Gastrocnemius medialis (tissue), 4 donors: ENCODE measurements at regions not wholly inside any gene's neighbourhood (a gene's known extent, or its start where the extent isn't known, plus 50 kb on each side); places are given as distances from the start of the nearest gene placed in this dataset.
"Not testable (repeated sequence)": the region's sequence is repeated elsewhere in the genome, so short reads cannot be mapped to it uniquely, and the experiment has no call there.

ENCODE experiments used
- ATAC-seq, 2 donors: fragments of 150-250 bp; one replicate each; pipeline ENCODE4 v1.9.1; 2016
- DNase-seq, 2 donors: peaks; one replicate each; pipeline ENCODE4 v3.0.0-alpha.2; 2019
- H3K27ac ChIP-seq, 4 donors: fragments of 200-600 bp; sonication (generic); 1 replicate in 1 of 4; 2 replicates in 3 of 4; pipeline ENCODE4 v1.5.1; 2016 to 2018; ENCODE audit warnings: mild to moderate bottlenecking in 2 of 4, moderate library complexity in 1 of 4
- H3K27me3 ChIP-seq, 3 donors: fragments of 200-600 bp; sonication (generic) in 2 of 3; 1 replicate in 1 of 3; 2 replicates in 2 of 3; pipeline versions ENCODE4 v1.5.1 to v1.6.0; 2016 to 2019; ENCODE audit warnings: mild to moderate bottlenecking in 1 of 3, moderate library complexity in 1 of 3
- H3K36me3 ChIP-seq, 2 donors: fragments of 200-600 bp; sonication (generic) in 1 of 2; one replicate each; pipeline ENCODE4 v1.5.1; 2017 to 2018
- H3K4me1 ChIP-seq, 2 donors: fragments of 200-600 bp; sonication (generic) in 1 of 2; one replicate each; pipeline ENCODE4 v1.5.1; 2016 to 2017; ENCODE audit warnings: mild to moderate bottlenecking in 2 of 2
- H3K4me3 ChIP-seq, 4 donors: fragments of 200-600 bp; sonication (generic) in 3 of 4; 1 replicate in 1 of 4; 2 replicates in 3 of 4; pipeline ENCODE4 v1.5.1; 2016 to 2019; ENCODE audit warnings: mild to moderate bottlenecking in 2 of 4
- H3K9me3 ChIP-seq, 3 donors: fragments of 200-600 bp; sonication (generic) in 2 of 3; 1 replicate in 1 of 3; 2 replicates in 2 of 3; pipeline ENCODE4 v1.5.1; 2016 to 2019
- POLR2A ChIP-seq, 2 donors: fragments of 450-650 bp; IDR thresholded peaks; one replicate each; pipeline ENCODE4 v1.6.1; 2017; ENCODE audit warnings: antibody characterized with exemption in 2 of 2, mild to moderate bottlenecking in 2 of 2, moderate library complexity in 2 of 2
- in situ Hi-C, 4 donors: fragments of 200-750 bp; cut with MboI; loops; one replicate each; pipeline versions ENCODE4 v1.15.0 to v1.8.0; 2017; ENCODE audit warnings: low sequenced_read_pairs in 4 of 4
- intact Hi-C: fragments of 100-400 bp; cut with DNase I; formaldehyde crosslinking; loops from one replicate; pipeline ENCODE4 v1.15.1; 2023; ENCODE audit warnings: low total_unique reads
- TF ChIP-seq, protein P1 (sequence below), 5 experiments: fragments of 450-650 bp in 3 of 5; fragments of 200-600 bp in 2 of 5; sonication (generic) in 2 of 5; IDR thresholded peaks in 4 of 5; conservative IDR thresholded peaks in 1 of 5; 1 replicate in 4 of 5; 2 replicates in 1 of 5; pipeline ENCODE4 v1.5.1; 2016 to 2019; ENCODE audit warnings: antibody characterized with exemption in 5 of 5, mild to moderate bottlenecking in 3 of 5, moderate library complexity in 3 of 5

DNA sequence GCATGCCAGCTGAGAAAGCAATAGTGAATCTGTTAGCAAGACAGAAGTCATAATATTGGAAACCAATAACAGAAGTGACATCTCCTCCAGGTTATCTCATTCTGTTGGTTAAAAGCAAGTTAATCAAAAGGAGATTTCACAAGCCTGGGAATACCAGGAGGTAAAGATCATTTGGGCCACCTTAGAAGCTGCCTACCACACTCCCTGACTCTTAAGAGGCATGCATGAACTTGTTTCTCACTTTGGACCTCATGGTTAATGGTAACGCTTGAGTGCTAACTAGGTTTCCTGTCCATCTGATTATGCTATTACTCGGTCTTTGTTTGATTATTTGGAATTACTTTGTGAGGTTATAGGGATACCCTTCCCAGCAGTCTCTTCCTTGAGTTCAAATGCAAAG lies 650.8 kb upstream of the SGO1 start:
- Histone ChIP-seq H3K4me3 (no peak overlapping the region), H3K4me1 (no peaks in the 10 kb centered on the region), H3K27ac (no peak overlapping the region), H3K27me3 (no peaks in the 10 kb centered on the region), H3K9me3 (no peaks in the 10 kb centered on the region), H3K36me3 (no peaks in the 10 kb centered on the region)
- TF ChIP-seq, protein P1, sequence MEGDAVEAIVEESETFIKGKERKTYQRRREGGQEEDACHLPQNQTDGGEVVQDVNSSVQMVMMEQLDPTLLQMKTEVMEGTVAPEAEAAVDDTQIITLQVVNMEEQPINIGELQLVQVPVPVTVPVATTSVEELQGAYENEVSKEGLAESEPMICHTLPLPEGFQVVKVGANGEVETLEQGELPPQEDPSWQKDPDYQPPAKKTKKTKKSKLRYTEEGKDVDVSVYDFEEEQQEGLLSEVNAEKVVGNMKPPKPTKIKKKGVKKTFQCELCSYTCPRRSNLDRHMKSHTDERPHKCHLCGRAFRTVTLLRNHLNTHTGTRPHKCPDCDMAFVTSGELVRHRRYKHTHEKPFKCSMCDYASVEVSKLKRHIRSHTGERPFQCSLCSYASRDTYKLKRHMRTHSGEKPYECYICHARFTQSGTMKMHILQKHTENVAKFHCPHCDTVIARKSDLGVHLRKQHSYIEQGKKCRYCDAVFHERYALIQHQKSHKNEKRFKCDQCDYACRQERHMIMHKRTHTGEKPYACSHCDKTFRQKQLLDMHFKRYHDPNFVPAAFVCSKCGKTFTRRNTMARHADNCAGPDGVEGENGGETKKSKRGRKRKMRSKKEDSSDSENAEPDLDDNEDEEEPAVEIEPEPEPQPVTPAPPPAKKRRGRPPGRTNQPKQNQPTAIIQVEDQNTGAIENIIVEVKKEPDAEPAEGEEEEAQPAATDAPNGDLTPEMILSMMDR (IDR thresholded peaks at IDR 0.05 in 4 of 5, conservative IDR thresholded peaks at IDR 0.05 in 1 of 5), result no peak
- no peak for TF ChIP-seq POLR2A (IDR thresholded peaks at IDR 0.05)
- in situ Hi-C loops (no loop called here), intact Hi-C loops (no loop called here)
- ATAC-seq, result no peak
- DNase-seq, result no peak

DNA sequence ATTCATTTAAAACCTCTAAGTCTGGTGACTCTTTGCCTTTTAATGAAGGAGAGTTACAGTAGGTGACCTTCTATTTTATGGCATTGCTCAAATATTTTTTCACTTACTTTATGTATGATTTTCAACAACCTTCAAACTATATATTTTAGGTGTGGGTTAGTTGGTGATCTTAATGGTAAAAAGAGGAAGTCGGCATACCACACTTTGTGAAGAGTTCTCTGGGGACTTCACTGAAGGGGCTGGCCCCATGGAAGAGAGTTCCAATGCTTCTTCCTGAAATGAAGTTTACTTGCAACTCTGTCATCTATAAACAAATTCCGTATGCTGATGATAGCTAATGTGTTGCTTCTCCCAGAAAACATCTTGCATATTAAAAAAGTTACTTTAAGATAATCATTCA lies 647.0 kb upstream of the SGO1 start:
- in situ Hi-C loops, result no loop called here
- no peak for ATAC-seq
- Histone ChIP-seq H3K9me3 (no peaks in the 10 kb centered on the region), H3K27me3 (no peaks in the 10 kb centered on the region), H3K4me1 (no peaks in the 10 kb centered on the region), H3K4me3 (no peak overlapping the region), H3K36me3 (no peaks in the 10 kb centered on the region), H3K27ac (no peak overlapping the region)
- no peak for DNase-seq
- no peak for TF ChIP-seq POLR2A (IDR thresholded peaks at IDR 0.05)
- TF ChIP-seq, protein P1 (IDR thresholded peaks at IDR 0.05 in 4 of 5, conservative IDR thresholded peaks at IDR 0.05 in 1 of 5), result no peak
- intact Hi-C loops, result no loop called here

DNA sequence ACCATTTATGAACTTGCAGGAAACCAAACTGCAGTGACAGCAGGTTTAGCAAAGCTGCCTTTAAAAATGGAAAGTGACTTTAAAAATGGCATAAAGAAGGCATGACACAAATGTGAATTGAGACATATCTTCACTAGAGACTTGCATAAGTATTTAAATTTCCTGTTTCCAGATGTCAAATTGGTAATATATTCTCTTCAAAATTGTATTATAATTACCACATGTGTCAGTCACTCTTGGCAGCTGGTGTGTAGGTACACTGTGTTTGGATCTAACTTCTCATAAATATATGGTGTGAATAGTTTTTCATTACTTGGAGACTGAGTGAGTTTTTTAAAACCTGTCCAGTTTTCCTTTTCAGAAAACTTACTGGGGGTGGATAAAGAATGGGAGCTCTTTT lies 636.2 kb upstream of the SGO1 start:
- in situ Hi-C loops (no loop called here), intact Hi-C loops (no loop called here)
- Histone ChIP-seq H3K4me3 (no peak overlapping the region), H3K9me3 (no peaks in the 10 kb centered on the region), H3K27me3 (no peaks in the 10 kb centered on the region), H3K36me3 (no peaks in the 10 kb centered on the region), H3K4me1 (no peaks in the 10 kb centered on the region), H3K27ac (no peak overlapping the region)
- TF ChIP-seq, protein P1 (IDR thresholded peaks at IDR 0.05 in 4 of 5, conservative IDR thresholded peaks at IDR 0.05 in 1 of 5), result no peak
- TF ChIP-seq POLR2A (IDR thresholded peaks at IDR 0.05), result no peak
- no peak for ATAC-seq
- no peak for DNase-seq

DNA sequence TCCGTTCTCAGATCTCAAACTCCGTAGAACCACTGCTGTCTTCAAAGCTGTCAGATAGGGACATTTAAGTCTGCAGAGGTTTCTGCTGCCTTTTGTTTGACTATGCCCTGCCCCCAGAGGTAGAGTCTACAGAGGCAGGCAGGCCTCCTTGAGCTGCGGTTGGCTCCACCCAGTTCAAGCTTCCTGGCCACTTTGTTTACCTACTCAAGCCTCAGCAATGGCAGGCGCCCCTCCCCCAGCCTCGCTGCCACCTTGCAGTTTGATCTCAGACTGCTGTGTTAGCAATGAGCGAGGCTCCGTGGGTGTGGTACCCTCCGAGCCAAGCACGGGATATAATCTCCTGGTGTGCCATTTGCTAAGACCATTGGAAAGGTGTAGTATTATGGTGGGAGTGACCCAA lies 634.9 kb upstream of the SGO1 start:
- H3K4me3 ChIP-seq, intact Hi-C loops, DNase-seq, ATAC-seq, H3K27ac ChIP-seq, H3K27me3 ChIP-seq, H3K9me3 ChIP-seq, H3K36me3 ChIP-seq, H3K4me1 ChIP-seq, in situ Hi-C loops: not testable (repeated sequence)

DNA sequence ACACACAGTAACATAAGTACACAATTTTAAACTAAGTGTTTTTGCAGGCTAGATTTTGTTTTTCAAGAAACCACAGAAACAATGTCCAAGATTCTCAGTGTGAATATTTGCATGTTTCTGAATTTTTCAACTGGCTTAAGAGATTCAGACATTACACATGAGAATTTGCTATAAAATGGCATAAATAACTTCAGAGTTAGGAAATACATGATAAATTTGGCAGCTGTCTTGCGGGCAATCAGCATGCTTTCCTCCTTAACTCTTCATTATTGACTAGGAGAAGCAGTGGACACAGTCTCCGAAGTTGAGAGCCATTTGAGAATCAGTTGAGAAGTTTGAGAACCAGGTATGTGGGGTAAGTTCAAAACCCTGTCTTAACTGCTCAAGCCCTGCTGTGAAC lies 625.6 kb upstream of the SGO1 start:
- in situ Hi-C loops, result no loop called here
- intact Hi-C loops, result no loop called here
- H3K4me1 ChIP-seq, result no peaks in the 10 kb centered on the region
- no peaks in the 10 kb centered on the region for H3K36me3 ChIP-seq
- H3K27ac ChIP-seq, result no peak overlapping the region
- no peak overlapping the region for H3K4me3 ChIP-seq
- ATAC-seq (no peak), DNase-seq (no peak)
- H3K27me3 ChIP-seq, result no peaks in the 10 kb centered on the region
- no peak for TF ChIP-seq POLR2A (IDR thresholded peaks at IDR 0.05)
- TF ChIP-seq, protein P1 (IDR thresholded peaks at IDR 0.05 in 4 of 5, conservative IDR thresholded peaks at IDR 0.05 in 1 of 5), result no peak
- H3K9me3 ChIP-seq, result no peaks in the 10 kb centered on the region
